Stomach (tissue), 8 donors: ENCODE measurements at regions not wholly inside any gene's neighbourhood (a gene's known extent, or its start where the extent isn't known, plus 50 kb on each side); places are given as distances from the start of the nearest gene placed in this dataset.
"Not testable (repeated sequence)": the region's sequence is repeated elsewhere in the genome, so short reads cannot be mapped to it uniquely, and the experiment has no call there.

Experiments
- DNase-seq, 2 donors: peaks; one replicate each; pipeline versions ENCODE4 v3.0.0 to v3.0.0-alpha.2; 2013 to 2019
- H3K27ac ChIP-seq, 5 donors: fragments of 200-600 bp in 4 of 5; sonication (generic) in 4 of 5; one replicate each; pipeline ENCODE4 v1.5.1; 2013 to 2019; ENCODE audit warnings: mild to moderate bottlenecking in 1 of 5, moderate library complexity in 1 of 5
- H3K27me3 ChIP-seq, 3 donors: fragments of 200-600 bp; sonication (generic); one replicate each; pipeline ENCODE4 v1.5.1; 2017 to 2019; ENCODE audit warnings: mixed run types in 1 of 3
- H3K36me3 ChIP-seq, 4 donors: fragments of 200-600 bp; sonication (generic); 1 replicate in 3 of 4; 2 replicates in 1 of 4; pipeline ENCODE4 v1.5.1; 2016 to 2019
- H3K4me1 ChIP-seq, 4 donors: fragments of 200-600 bp; sonication (generic); one replicate each; pipeline ENCODE4 v1.5.1; 2016 to 2019
- H3K4me3 ChIP-seq, 4 donors: fragments of 200-600 bp; sonication (generic) in 3 of 4; one replicate each; pipeline ENCODE4 v1.5.1; 2016 to 2019; ENCODE audit warnings: mild to moderate bottlenecking in 1 of 4
- H3K9me3 ChIP-seq, 4 donors: fragments of 200-600 bp; sonication (generic); one replicate each; pipeline ENCODE4 v1.5.1; 2016 to 2019
- CTCF ChIP-seq, 7 experiments: fragments of 450-650 bp in 4 of 7; fragments of 200-600 bp in 3 of 7; sonication (generic) in 3 of 7; IDR thresholded peaks; one replicate each; pipeline ENCODE4 v1.5.1; 2016 to 2019; ENCODE audit warnings: antibody characterized with exemption in 7 of 7, control low read depth in 2 of 7, mild to moderate bottlenecking in 1 of 7
- EP300 ChIP-seq: sonication (generic); formaldehyde crosslinking; IDR thresholded peaks from one replicate; pipeline ENCODE4 v1.6.1; 2017; ENCODE audit warnings: antibody characterized with exemption
- POLR2A ChIP-seq, 4 donors: fragments of 450-650 bp; IDR thresholded peaks; one replicate each; pipeline ENCODE4 v1.6.1; 2016; ENCODE audit warnings: antibody characterized with exemption in 4 of 4, control low read depth in 2 of 4, mild to moderate bottlenecking in 1 of 4, moderate library complexity in 1 of 4
- POLR2AphosphoS5 ChIP-seq, 3 donors: sonication (generic); formaldehyde crosslinking; IDR thresholded peaks; one replicate each; pipeline ENCODE4 v1.6.1; 2016; ENCODE audit warnings: antibody characterized with exemption in 3 of 3
- WGBS, 5 donors: extraction: QIAGEN DNeasy Blood & Tissue Kit in 3 of 5; methylation state at CpG; one replicate each; pipeline versions ENCODE4 v1.1.5 to v1.1.7; 2013 to 2018; 5-methylcytosine and 5-hydroxymethylcytosine counted together
- intact Hi-C: fragments of 100-400 bp; cut with DNase I; formaldehyde crosslinking; loops from one replicate; pipeline ENCODE4 v1.15.1; 2023; ENCODE audit warnings: low total_unique reads
- donor health status: healthy with polysubstance abuse.
- donor health status: Bipolar disorder and iron deficiency.
- donor health status: healthy.

- Histone ChIP-seq H3K27me3 (no peaks in the 10 kb centered on the region), H3K36me3 (no peaks in the 10 kb centered on the region), H3K4me1 (no peaks in the 10 kb centered on the region), H3K9me3 (peaks cover 0 to under 1% (median 0%) of the 10 kb centered on the region in 4 donors), H3K4me3 (no peak overlapping the region), H3K27ac (no peak overlapping the region)
- intact Hi-C loops, result no loop called here
- no peak for TF ChIP-seq POLR2AphosphoS5 (IDR thresholded peaks at IDR 0.05)
- no peak for TF ChIP-seq POLR2A (IDR thresholded peaks at IDR 0.05)
- TF ChIP-seq CTCF (IDR thresholded peaks at IDR 0.05), result no peak
- DNase-seq, result no peak
- WGBS, 5 donors, result 92 to 96% (median 94%) methylated on average over 1 of the region's 1 CpG
These were observed 2668.2 kb upstream of the PCDH20 start for GRCh38 chr13:64083811-64084210.

DNA sequence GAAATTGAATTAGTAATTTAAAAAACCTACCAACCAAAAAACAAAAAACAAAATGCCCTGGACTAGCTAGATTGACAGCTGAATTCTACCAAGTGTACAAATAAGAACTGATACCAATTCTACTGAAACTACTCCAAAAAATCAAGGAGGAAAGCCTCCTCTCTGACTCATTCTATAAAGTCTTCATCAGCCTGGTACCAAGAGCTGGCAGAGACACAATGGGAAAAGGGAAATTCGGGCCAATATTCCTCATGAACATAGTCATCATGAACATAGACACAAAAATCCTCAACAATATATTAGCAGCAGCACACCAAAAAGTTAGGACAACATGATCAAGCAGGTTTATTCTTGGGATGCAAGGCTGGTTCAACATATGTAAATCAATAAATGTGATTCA, 2667.7 kb upstream of the PCDH20 start:
- intact Hi-C loops, result no loop called here
- Histone ChIP-seq H3K9me3 (peaks cover 0 to 4% (median 2%) of the 10 kb centered on the region in 4 donors), H3K27me3 (no peaks in the 10 kb centered on the region), H3K27ac (no peak overlapping the region), H3K36me3 (no peaks in the 10 kb centered on the region), H3K4me1 (no peaks in the 10 kb centered on the region), H3K4me3 (no peak overlapping the region)
- TF ChIP-seq CTCF (IDR thresholded peaks at IDR 0.05) (no peak), POLR2AphosphoS5 (IDR thresholded peaks at IDR 0.05) (no peak), POLR2A (IDR thresholded peaks at IDR 0.05) (no peak), EP300 (no peak)
- DNase-seq, result no peak
- WGBS, 5 donors, result 64 to 74% (median 69%) methylated on average over 1 of the region's 1 CpG

DNA sequence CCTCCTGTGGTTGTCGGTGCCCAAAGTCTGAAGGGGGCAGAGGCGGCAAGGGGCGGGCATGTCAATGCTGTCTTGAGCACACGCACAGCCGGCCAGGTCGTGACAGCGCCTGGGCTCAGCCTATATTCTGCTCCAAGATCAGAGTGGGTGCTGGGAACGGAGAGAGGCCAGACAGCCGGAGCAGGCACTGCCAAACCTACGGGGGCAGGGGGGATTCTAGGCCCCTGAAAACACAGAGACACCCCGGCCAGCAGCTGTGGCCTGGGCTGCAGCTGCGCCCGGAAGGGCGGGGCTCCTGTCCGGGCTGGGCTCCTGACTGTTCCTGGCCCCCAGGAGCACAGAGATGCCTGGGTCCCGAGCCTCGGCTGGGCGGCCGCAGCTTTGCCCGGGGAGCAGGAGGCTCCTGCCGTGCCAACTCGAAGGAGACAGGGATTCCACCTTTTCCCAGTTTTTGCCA, 2662.9 kb upstream of the PCDH20 start:
- intact Hi-C loops, result no loop called here
- H3K27me3 ChIP-seq, result no peaks in the 10 kb centered on the region
- WGBS, 5 donors, result 88 to 98% (median 91%) methylated on average over 15 to 22 of the region's 22 CpGs
- H3K4me3 ChIP-seq, result no peak overlapping the region
- H3K36me3 ChIP-seq, result no peaks in the 10 kb centered on the region
- TF ChIP-seq POLR2AphosphoS5 (IDR thresholded peaks at IDR 0.05) (no peak), POLR2A (IDR thresholded peaks at IDR 0.05) (no peak), EP300 (no peak), CTCF (IDR thresholded peaks at IDR 0.05) (no peak)
- no peaks in the 10 kb centered on the region for H3K4me1 ChIP-seq
- H3K9me3 ChIP-seq, result peaks cover 0 to 38% (median 10%) of the 10 kb centered on the region in 4 donors
- no peak for DNase-seq
- H3K27ac ChIP-seq, result no peak overlapping the region

GRCh38 chr13:64078025-64078424, 2662.4 kb upstream of the PCDH20 start:
- intact Hi-C loops, result no loop called here
- TF ChIP-seq CTCF (IDR thresholded peaks at IDR 0.05) (no peak), POLR2A (IDR thresholded peaks at IDR 0.05) (no peak), POLR2AphosphoS5 (IDR thresholded peaks at IDR 0.05) (no peak), EP300 (no peak)
- Histone ChIP-seq H3K27me3 (no peaks in the 10 kb centered on the region), H3K4me1 (no peaks in the 10 kb centered on the region), H3K4me3 (no peak overlapping the region), H3K36me3 (no peaks in the 10 kb centered on the region), H3K9me3 (peaks cover 0 to 38% (median 10%) of the 10 kb centered on the region in 4 donors), H3K27ac (no peak overlapping the region)
- DNase-seq, result no peak
- WGBS, 5 donors, result 81 to 95% (median 91%) methylated on average over 5 to 6 of the region's 6 CpGs

GRCh38 chr13:64077132-64077835, 2661.6 kb upstream of the PCDH20 start:
- H3K4me3 ChIP-seq, DNase-seq, H3K27ac ChIP-seq, H3K36me3 ChIP-seq, H3K27me3 ChIP-seq, intact Hi-C loops, H3K4me1 ChIP-seq: not testable (repeated sequence)
- peaks cover 0 to 38% (median 10%) of the 10 kb centered on the region in 4 donors for H3K9me3 ChIP-seq
- WGBS, 5 donors, result 89 to 94% (median 91%) methylated on average over 26 to 36 of the region's 36 CpGs
